ENCODE measurements at regions not wholly inside any gene's neighbourhood (a gene's known extent, or its start where the extent isn't known, plus 50 kb on each side); places are given as distances from the start of the nearest gene placed in this dataset.

- POLR2A ChIA-PET (ENCODE audit: unreplicated experiment), result no interaction called here
- no TSS peak for BruUV-seq (replicated peaks)
- Histone ChIP-seq H3K27ac (ENCODE audit: low read length) (no peak overlapping the region), H3K4me2 (ENCODE audit: low read length) (no peak overlapping the region), H3K79me2 (ENCODE audit: low read length) (no peaks in the 10 kb centered on the region), H3K4me3 (ENCODE audit: low read length) (no peak overlapping the region), H3K9ac (ENCODE audit: low read length) (no peak overlapping the region), H2AFZ (ENCODE audit: low read length) (no peak overlapping the region), H3K9me3 (ENCODE audit: low read length) (no peaks in the 10 kb centered on the region), H3K36me3 (ENCODE audit: low read depth, low read length) (no peaks in the 10 kb centered on the region), H3F3A (ENCODE audit: low read length, unreplicated experiment) (no peaks in the 10 kb centered on the region), H3K4me1 (ENCODE audit: insufficient read depth, low read length) (no peaks in the 10 kb centered on the region), H3K27me3 (ENCODE audit: low read length) (no peaks in the 10 kb centered on the region), H3K9me2 (replicated peaks; ENCODE audit: low read length) (no peaks in the 10 kb centered on the region), H4K20me1 (ENCODE audit: low read length) (no peaks in the 10 kb centered on the region)
- CTCF ChIA-PET, result no interaction called here
- no peak for ATAC-seq
- intact Hi-C loops (cut with micrococcal nuclease), result no loop called here
- TF ChIP-seq EZH2phosphoT487 (IDR thresholded peaks at IDR 0.05; ENCODE audit: borderline replicate concordance, low read length) (no peak), CTCF (conservative IDR thresholded peaks at IDR 0.05; ENCODE audit: low read depth, low read length) (no peak), EZH2 (IDR thresholded peaks at IDR 0.05; ENCODE audit: low read length, unreplicated experiment) (no peak)
- DNase-seq, result no peak
Measured at GRCh38 chr18:39191931-39192330, 1626.3 kb upstream of the CELF4 start.

- no peak overlapping the region for H3K27ac ChIP-seq (ENCODE audit: low read length)
- H3K9ac ChIP-seq (ENCODE audit: low read length), result no peak overlapping the region
- no peak for DNase-seq
- no peaks in the 10 kb centered on the region for H3K4me1 ChIP-seq (ENCODE audit: insufficient read depth, low read length)
- ATAC-seq, result no peak
- no TSS peak for BruUV-seq (replicated peaks)
- TF ChIP-seq EZH2 (IDR thresholded peaks at IDR 0.05; ENCODE audit: low read length, unreplicated experiment) (no peak), CTCF (conservative IDR thresholded peaks at IDR 0.05; ENCODE audit: low read depth, low read length) (no peak), EZH2phosphoT487 (IDR thresholded peaks at IDR 0.05; ENCODE audit: borderline replicate concordance, low read length) (no peak)
- no peaks in the 10 kb centered on the region for H4K20me1 ChIP-seq (ENCODE audit: low read length)
- H2AFZ ChIP-seq (ENCODE audit: low read length), result no peak overlapping the region
- POLR2A ChIA-PET (ENCODE audit: unreplicated experiment), result interaction anchor here (0.7 kb wide), 1 partner anchor 50 kb away, joined by 3 read pairs; no protein-coding TSS in a partner anchor
- H3K27me3 ChIP-seq (ENCODE audit: low read length), result no peaks in the 10 kb centered on the region
- H3F3A ChIP-seq (ENCODE audit: low read length, unreplicated experiment), result no peaks in the 10 kb centered on the region
- H3K9me3 ChIP-seq (ENCODE audit: low read length), result no peaks in the 10 kb centered on the region
- intact Hi-C loops (cut with micrococcal nuclease), result no loop called here
- no peaks in the 10 kb centered on the region for H3K79me2 ChIP-seq (ENCODE audit: low read length)
- no peaks in the 10 kb centered on the region for H3K9me2 ChIP-seq (replicated peaks; ENCODE audit: low read length)
- no peak overlapping the region for H3K4me2 ChIP-seq (ENCODE audit: low read length)
- CTCF ChIA-PET, result no interaction called here
- H3K36me3 ChIP-seq (ENCODE audit: low read depth, low read length), result no peaks in the 10 kb centered on the region
- H3K4me3 ChIP-seq (ENCODE audit: low read length), result no peak overlapping the region
Measured at GRCh38 chr18:39191058-39191457, 1625.5 kb upstream of the CELF4 start.

GRCh38 chr18:39190508-39190907 lies 1624.9 kb upstream of the CELF4 start:
- CTCF ChIA-PET, result no interaction called here
- Histone ChIP-seq H2AFZ (ENCODE audit: low read length) (no peak overlapping the region), H4K20me1 (ENCODE audit: low read length) (no peaks in the 10 kb centered on the region), H3K9me2 (replicated peaks; ENCODE audit: low read length) (no peaks in the 10 kb centered on the region), H3K9ac (ENCODE audit: low read length) (no peak overlapping the region), H3K27me3 (ENCODE audit: low read length) (no peaks in the 10 kb centered on the region), H3K27ac (ENCODE audit: low read length) (no peak overlapping the region), H3K4me2 (ENCODE audit: low read length) (no peak overlapping the region), H3K9me3 (ENCODE audit: low read length) (no peaks in the 10 kb centered on the region), H3F3A (ENCODE audit: low read length, unreplicated experiment) (no peaks in the 10 kb centered on the region), H3K36me3 (ENCODE audit: low read depth, low read length) (no peaks in the 10 kb centered on the region), H3K4me1 (ENCODE audit: insufficient read depth, low read length) (no peaks in the 10 kb centered on the region), H3K79me2 (ENCODE audit: low read length) (no peaks in the 10 kb centered on the region), H3K4me3 (ENCODE audit: low read length) (no peak overlapping the region)
- intact Hi-C loops (cut with micrococcal nuclease), result no loop called here
- DNase-seq (no peak), ATAC-seq (no peak)
- POLR2A ChIA-PET (ENCODE audit: unreplicated experiment), result interaction anchor here (0.7 kb wide), 1 partner anchor 51 kb away, joined by 3 read pairs; no protein-coding TSS in a partner anchor
- no peak for TF ChIP-seq CTCF (conservative IDR thresholded peaks at IDR 0.05; ENCODE audit: low read depth, low read length)
- no peak for TF ChIP-seq EZH2 (IDR thresholded peaks at IDR 0.05; ENCODE audit: low read length, unreplicated experiment)
- TF ChIP-seq EZH2phosphoT487 (IDR thresholded peaks at IDR 0.05; ENCODE audit: borderline replicate concordance, low read length), result no peak
- BruUV-seq (replicated peaks), result no TSS peak
